Skeletal muscle satellite cell (primary cell): ENCODE measurements at regions not wholly inside any gene's neighbourhood (a gene's known extent, or its start where the extent isn't known, plus 50 kb on each side); places are given as distances from the start of the nearest gene placed in this dataset.
A peak's percentile ranks its signal among the peaks of the same experiment; 100 is the strongest.

Experiments
- H3K27me3 ChIP-seq: 2 replicates; pipeline ENCODE4 v1.7.0; 2013; ENCODE audit warnings: low read length; ENCODE audit not compliant: control insufficient read depth, insufficient read depth
- H3K36me3 ChIP-seq: 2 replicates; pipeline ENCODE4 v1.7.0; 2013; ENCODE audit warnings: mild to moderate bottlenecking, control low read depth, low read length; ENCODE audit not compliant: insufficient read depth
- H3K4me1 ChIP-seq: 2 replicates; pipeline ENCODE4 v1.7.0; 2013; ENCODE audit warnings: low read length; ENCODE audit not compliant: control insufficient read depth, insufficient read depth
- H3K4me2 ChIP-seq: 2 replicates; pipeline ENCODE4 v1.7.0; 2013; ENCODE audit warnings: mild to moderate bottlenecking, low read length
- H3K4me3 ChIP-seq: 2 replicates; pipeline ENCODE4 v1.7.0; 2013; ENCODE audit warnings: low read length
- H3K9ac ChIP-seq: 2 replicates; pipeline ENCODE4 v1.7.0; 2013; ENCODE audit warnings: mild to moderate bottlenecking, low read depth, low read length, moderate library complexity
- H3K9me3 ChIP-seq: replicated peaks from 2 replicates; pipeline ENCODE4 v1.7.0; 2013; ENCODE audit warnings: mild to moderate bottlenecking, control low read depth, low read length

DNA sequence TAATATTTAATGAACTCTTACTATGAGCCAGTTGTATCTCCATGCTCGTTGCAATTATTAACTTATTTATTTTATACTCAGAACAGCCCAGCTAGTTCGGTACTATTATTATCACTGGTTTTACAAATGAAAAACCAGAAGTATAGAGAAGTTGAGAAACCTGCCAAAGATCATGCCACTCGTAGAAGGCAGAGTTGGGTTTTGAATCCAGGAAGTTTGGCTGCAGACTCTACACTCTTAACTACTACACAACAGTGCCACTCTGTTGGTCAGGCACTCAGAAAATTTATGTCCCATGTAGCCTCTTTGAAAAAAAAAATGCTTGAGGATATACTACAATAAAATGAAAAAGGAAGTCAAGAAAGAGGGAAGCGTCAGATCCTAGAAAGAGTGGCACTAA lies 71.5 kb upstream of the ARID2 start:
- Histone ChIP-seq H3K4me3 (no peak overlapping the region), H3K9me3 (no peaks in the 10 kb centered on the region), H3K4me1 (no peaks in the 10 kb centered on the region), H3K36me3 (no peaks in the 10 kb centered on the region), H3K9ac (no peak overlapping the region), H3K27me3 (no peaks in the 10 kb centered on the region), H3K4me2 (no peak overlapping the region)

DNA sequence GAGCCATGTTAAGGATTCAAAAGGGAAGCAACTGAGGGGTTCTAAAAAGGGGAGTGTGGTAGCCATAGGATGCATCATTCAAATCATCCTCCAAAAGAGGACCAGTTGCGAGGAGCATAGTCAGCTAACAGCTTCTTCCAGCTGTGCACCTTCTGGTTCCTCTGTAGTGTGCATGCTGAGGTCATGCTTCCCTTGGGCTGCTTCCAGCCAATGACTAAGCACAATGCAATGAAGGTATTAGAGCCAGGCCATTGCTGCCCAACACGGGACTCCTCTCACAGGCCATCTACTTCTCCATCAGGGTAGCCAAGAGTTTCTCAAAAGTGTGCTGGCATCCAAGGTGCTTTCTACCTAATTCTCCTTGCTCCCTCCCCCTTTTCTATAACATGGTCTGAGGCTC lies 69.2 kb upstream of the ARID2 start:
- no peaks in the 10 kb centered on the region for H3K9me3 ChIP-seq
- no peaks in the 10 kb centered on the region for H3K4me1 ChIP-seq
- H3K36me3 ChIP-seq = no peaks in the 10 kb centered on the region
- no peak overlapping the region for H3K4me2 ChIP-seq
- H3K27me3 ChIP-seq = no peaks in the 10 kb centered on the region
- no peak overlapping the region for H3K9ac ChIP-seq
- no peak overlapping the region for H3K4me3 ChIP-seq

DNA sequence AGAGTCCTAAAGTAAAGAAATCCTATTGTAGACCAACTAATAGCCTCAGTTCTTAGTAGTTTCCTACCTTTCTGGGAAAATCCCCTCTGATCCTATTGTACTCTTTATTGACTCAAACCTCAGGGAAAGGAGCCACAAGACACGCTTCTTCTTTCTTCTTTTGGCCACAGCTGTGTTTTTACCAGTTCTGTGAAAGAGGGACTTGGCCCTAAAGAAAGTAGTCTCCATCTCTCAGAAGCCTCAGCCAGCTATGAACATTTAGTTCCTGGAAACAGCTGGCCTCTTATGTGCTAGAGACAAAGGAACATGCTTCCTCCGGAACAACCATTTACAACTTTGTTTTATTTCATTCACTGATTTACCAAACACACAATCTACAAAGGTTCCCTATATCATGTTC lies 66.1 kb upstream of the ARID2 start:
- no peak overlapping the region for H3K4me3 ChIP-seq
- H3K4me1 ChIP-seq = no peaks in the 10 kb centered on the region
- H3K9ac ChIP-seq = no peak overlapping the region
- H3K9me3 ChIP-seq = no peaks in the 10 kb centered on the region
- no peak overlapping the region for H3K4me2 ChIP-seq
- H3K36me3 ChIP-seq = no peaks in the 10 kb centered on the region
- no peaks in the 10 kb centered on the region for H3K27me3 ChIP-seq

DNA sequence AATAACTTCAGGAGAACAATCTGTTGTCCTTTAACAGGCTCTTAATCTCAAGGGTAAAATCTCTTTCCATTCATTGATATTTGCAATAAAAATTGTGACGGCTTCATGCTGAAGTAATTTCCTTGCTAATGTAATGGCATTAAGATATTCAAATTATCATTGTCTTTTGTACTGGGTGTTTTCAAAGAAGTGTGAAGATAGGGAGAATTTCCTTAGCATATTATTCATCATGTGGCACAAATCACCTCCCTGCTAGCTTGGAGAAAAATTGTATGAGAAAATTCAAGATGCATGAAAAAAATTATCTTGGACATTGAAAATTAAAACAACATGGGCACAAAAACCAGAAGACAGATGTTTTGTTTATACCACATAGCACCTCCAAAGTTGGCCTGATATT lies 63.6 kb upstream of the ARID2 start:
- peaks cover 2% of the 10 kb centered on the region for H3K4me1 ChIP-seq

DNA sequence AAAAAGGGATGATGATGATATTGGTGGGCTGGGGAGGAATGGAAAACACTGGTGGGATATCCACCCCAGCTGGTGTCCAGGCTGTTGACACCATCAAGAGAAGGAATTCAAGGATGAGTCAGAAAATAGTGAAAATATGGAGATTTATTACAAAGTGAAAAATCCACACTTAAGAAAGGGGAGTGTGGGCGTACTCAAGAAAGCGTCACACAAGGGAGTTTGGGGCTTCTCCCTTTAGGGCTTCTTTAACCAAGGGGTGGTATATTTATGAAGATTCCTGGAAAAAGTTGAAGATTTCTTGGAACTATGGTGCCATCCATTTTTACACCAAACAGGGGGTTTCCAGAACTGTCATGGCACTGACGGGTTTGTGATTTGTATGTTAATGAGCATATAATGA lies 63.1 kb upstream of the ARID2 start:
- H3K27me3 ChIP-seq = no peaks in the 10 kb centered on the region
- H3K4me1 ChIP-seq = peaks cover 6% of the 10 kb centered on the region
- no peak overlapping the region for H3K4me2 ChIP-seq
- no peaks in the 10 kb centered on the region for H3K9me3 ChIP-seq
- no peak overlapping the region for H3K4me3 ChIP-seq
- H3K36me3 ChIP-seq = no peaks in the 10 kb centered on the region
- H3K9ac ChIP-seq = no peak overlapping the region

More for the DNA sequence above, 63.6 kb upstream of the ARID2 start:
- Histone ChIP-seq H3K27me3 (no peaks in the 10 kb centered on the region), H3K9me3 (no peaks in the 10 kb centered on the region), H3K4me2 (no peak overlapping the region), H3K4me3 (no peak overlapping the region), H3K9ac (no peak overlapping the region), H3K36me3 (no peaks in the 10 kb centered on the region)

DNA sequence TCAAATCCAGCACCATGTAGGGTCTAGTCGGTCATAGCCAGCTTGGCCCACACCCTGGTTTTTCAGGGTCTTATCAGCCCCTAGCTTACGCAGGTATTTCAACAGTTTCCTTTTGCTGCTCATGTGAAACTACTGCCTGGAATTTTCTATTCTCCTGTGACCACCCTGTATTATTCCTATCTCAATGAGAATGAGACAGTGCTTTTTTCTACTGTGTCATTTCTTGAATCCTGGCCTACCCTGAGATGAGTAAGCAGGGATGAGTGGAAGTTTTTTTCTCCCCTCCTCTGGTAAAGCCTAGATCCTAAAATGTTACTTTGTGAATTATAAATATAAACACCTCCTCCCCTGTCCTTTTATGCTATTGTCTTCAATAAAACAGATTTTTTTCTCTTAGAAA lies 62.7 kb upstream of the ARID2 start:
- H3K36me3 ChIP-seq = no peaks in the 10 kb centered on the region
- H3K4me2 ChIP-seq = no peak overlapping the region
- no peaks in the 10 kb centered on the region for H3K9me3 ChIP-seq
- H3K4me1 ChIP-seq = peaks cover 6% of the 10 kb centered on the region
- H3K9ac ChIP-seq = no peak overlapping the region
- no peak overlapping the region for H3K4me3 ChIP-seq
- H3K27me3 ChIP-seq = no peaks in the 10 kb centered on the region

DNA sequence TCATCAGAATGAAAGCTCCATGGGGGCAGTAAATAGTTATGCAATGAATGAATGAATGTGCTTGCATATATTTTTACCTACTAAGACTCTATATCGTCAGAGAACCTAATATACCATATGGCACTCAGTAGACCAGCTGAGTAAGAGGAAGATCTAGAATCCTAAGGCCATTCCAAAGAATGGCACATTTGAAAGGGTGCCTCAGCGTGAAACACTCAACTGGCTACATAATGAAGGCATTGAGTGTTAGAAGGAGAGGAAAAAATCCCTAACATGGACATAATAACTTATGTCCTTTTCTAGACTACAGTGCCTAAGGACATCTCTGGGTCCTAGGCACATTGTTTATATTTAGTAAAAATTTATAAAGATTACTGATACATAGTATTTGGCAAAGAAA lies 61.7 kb upstream of the ARID2 start:
- Histone ChIP-seq H3K4me2 (no peak overlapping the region), H3K27me3 (no peaks in the 10 kb centered on the region), H3K36me3 (no peaks in the 10 kb centered on the region), H3K4me3 (no peak overlapping the region), H3K9ac (no peak overlapping the region), H3K9me3 (no peaks in the 10 kb centered on the region), H3K4me1 (peaks cover 6% of the 10 kb centered on the region)

DNA sequence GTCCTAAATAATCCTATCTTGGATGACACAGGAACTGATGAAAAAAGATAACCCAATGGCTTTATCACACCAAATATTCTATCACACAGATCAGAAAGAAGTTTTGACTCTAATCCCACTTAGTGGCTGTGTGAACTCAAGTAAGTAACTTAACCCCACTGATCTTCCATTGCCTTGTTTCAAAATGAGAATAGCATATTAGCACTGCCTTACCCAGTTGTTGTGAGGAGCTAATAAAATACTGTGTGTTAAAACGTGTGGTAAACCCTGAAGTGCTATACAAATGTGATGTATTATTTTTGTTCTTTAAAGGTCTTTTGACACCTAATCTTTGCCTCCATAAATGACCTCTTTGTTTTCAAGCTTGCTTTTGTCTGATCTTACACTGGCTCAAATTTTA lies 60.9 kb upstream of the ARID2 start:
- H3K4me2 ChIP-seq = no peak overlapping the region
- H3K27me3 ChIP-seq = no peaks in the 10 kb centered on the region
- H3K9ac ChIP-seq = no peak overlapping the region
- H3K4me1 ChIP-seq = peaks cover 6% of the 10 kb centered on the region
- H3K36me3 ChIP-seq = no peaks in the 10 kb centered on the region
- no peaks in the 10 kb centered on the region for H3K9me3 ChIP-seq
- no peak overlapping the region for H3K4me3 ChIP-seq

DNA sequence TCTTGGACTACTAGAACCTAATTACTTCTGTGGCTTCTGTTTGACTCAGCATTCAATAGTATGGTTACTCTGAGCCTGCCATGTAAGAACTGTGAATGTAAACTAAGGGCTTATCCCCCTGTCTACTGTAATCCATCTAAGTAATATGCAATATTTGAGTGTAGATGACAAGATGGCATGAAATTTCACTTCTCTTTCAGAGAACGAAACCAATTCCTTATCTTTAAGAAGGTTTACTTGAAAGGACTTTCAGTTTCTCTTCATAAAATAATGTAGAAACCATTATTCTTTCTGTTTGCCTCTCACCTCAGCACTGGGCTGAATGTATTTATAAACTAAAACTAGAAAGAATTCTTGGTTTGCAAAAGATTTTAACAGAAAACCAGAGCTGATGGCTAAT lies 60.4 kb upstream of the ARID2 start:
- no peak overlapping the region for H3K4me2 ChIP-seq
- no peak overlapping the region for H3K9ac ChIP-seq
- H3K27me3 ChIP-seq = no peaks in the 10 kb centered on the region
- peaks cover 6% of the 10 kb centered on the region for H3K4me1 ChIP-seq
- H3K4me3 ChIP-seq = no peak overlapping the region
- no peaks in the 10 kb centered on the region for H3K36me3 ChIP-seq
- no peaks in the 10 kb centered on the region for H3K9me3 ChIP-seq

DNA sequence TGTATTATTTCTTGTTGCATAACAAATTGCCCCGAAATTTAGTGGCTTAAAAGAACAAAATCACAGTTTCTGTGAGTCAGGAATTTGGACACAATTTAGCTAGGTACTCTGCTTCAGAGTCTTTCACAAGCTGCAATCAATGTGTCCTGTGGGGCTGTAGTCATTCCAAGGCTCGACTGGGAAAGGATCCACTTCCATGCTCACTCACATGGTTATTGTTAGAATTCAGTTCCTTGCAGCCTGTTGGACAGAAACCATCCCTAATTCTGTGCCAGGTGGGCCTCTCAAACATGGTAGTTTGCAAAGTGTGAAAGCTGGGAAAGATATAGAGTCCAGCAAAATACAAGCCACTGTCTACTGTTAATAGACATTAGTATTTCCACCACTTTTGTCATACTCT lies 59.7 kb upstream of the ARID2 start:
- H3K4me2 ChIP-seq = no peak overlapping the region
- H3K9ac ChIP-seq = no peak overlapping the region
- no peaks in the 10 kb centered on the region for H3K27me3 ChIP-seq
- H3K36me3 ChIP-seq = no peaks in the 10 kb centered on the region
- no peak overlapping the region for H3K4me3 ChIP-seq
- peaks cover 12% of the 10 kb centered on the region for H3K4me1 ChIP-seq
- H3K9me3 ChIP-seq = no peaks in the 10 kb centered on the region

DNA sequence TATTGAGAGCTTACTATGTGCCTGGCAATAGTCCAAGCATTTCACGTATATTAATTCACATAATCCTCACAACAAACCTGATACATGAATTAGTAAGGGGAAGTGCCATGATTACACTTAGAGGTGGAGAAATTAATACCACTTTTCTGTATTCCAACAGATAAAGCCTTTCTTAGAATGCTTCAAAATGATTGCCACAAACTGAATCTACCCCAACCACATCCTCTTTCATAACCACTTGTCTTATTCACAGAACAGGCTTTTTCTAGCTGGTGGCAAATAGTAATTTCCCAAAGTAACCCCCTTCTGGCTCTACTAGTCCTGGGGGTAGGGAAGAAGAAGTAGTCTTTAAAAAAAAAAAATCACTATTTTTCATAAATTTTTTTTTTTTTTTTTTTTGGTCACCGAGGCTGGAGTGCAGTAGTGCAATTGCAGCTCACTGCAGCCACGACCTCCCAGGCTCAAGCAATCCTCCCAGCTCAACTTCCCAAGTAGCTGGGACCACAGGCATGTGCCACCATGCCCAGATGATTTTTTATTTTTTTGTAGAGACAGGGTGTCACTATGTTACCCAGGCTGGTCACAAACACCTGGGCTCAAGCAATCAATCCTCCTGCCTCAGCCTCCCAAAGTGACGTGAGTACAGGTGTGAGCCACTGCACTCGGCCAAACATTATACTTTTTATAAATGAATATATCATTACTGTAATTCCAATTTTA lies 59.0 kb upstream of the ARID2 start:
- H3K4me2 ChIP-seq = no peak overlapping the region
- no peaks in the 10 kb centered on the region for H3K27me3 ChIP-seq
- H3K9me3 ChIP-seq = no peaks in the 10 kb centered on the region
- peaks cover 14% of the 10 kb centered on the region for H3K4me1 ChIP-seq
- H3K36me3 ChIP-seq = no peaks in the 10 kb centered on the region
- H3K4me3 ChIP-seq = no peak overlapping the region
- no peak overlapping the region for H3K9ac ChIP-seq

DNA sequence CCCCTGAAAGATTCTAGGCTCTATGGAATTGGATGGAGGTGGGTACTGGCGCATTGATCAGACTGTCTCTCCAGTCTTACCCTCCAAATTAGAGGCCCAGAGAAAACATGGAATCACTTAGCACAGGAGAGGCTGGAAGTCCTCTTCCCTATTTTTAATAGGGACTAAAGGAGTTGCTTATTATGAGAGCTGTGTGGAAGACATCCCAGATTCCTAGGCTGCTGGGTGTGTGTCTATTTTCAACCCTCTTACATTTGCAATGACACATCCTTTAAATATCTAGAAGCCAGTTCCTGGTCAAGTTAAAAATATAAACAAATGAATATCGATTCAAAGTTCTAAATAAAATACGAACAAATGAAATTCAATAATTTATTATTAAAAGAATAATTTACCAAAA lies 58.3 kb upstream of the ARID2 start:
- peak overlapping the region; percentile 42 for H3K4me2 ChIP-seq

More for the DNA sequence above, 58.3 kb upstream of the ARID2 start:
- Histone ChIP-seq H3K9ac (no peak overlapping the region), H3K27me3 (no peaks in the 10 kb centered on the region), H3K9me3 (no peaks in the 10 kb centered on the region), H3K4me3 (no peak overlapping the region), H3K4me1 (peaks cover 14% of the 10 kb centered on the region), H3K36me3 (no peaks in the 10 kb centered on the region)
